Tibial artery (tissue), 4 donors: ENCODE measurements at regions not wholly inside any gene's neighbourhood (a gene's known extent, or its start where the extent isn't known, plus 50 kb on each side); places are given as distances from the start of the nearest gene placed in this dataset.
"Not testable (repeated sequence)": the region's sequence is repeated elsewhere in the genome, so short reads cannot be mapped to it uniquely, and the experiment has no call there.

Experiments used
- DNase-seq, 2 donors: peaks; one replicate each; pipeline ENCODE4 v3.0.0-alpha.2; 2019
- H3K27ac ChIP-seq, 2 donors: fragments of 200-600 bp; sonication (generic) in 1 of 2; 1 replicate in 1 of 2; 2 replicates in 1 of 2; pipeline ENCODE4 v1.5.1; 2018 to 2019; ENCODE audit warnings: mild to moderate bottlenecking in 1 of 2
- H3K27me3 ChIP-seq, 2 donors: fragments of 200-600 bp; sonication (generic) in 1 of 2; one replicate each; pipeline versions ENCODE4 v1.5.1 to v1.6.0; 2016 to 2019
- H3K36me3 ChIP-seq, 3 donors: fragments of 200-600 bp; sonication (generic) in 2 of 3; one replicate each; pipeline ENCODE4 v1.5.1; 2016 to 2019; ENCODE audit warnings: mild to moderate bottlenecking in 2 of 3
- H3K4me1 ChIP-seq, 4 donors: fragments of 200-600 bp; sonication (generic) in 2 of 4; 1 replicate in 3 of 4; 2 replicates in 1 of 4; pipeline ENCODE4 v1.5.1; 2016 to 2019
- H3K4me3 ChIP-seq, 2 donors: fragments of 200-600 bp; sonication (generic) in 1 of 2; 1 replicate in 1 of 2; 2 replicates in 1 of 2; pipeline ENCODE4 v1.5.1; 2018 to 2019; ENCODE audit warnings: mild to moderate bottlenecking in 2 of 2
- H3K9me3 ChIP-seq, 3 donors: fragments of 200-600 bp; sonication (generic) in 1 of 3; one replicate each; pipeline ENCODE4 v1.5.1; 2016 to 2019
- intact Hi-C: fragments of 100-400 bp; cut with DNase I; formaldehyde crosslinking; loops from one replicate; pipeline ENCODE4 v1.15.0; 2023; ENCODE audit warnings: low total_unique reads
- TF ChIP-seq, protein P1 (sequence below), 2 experiments: fragments of 200-600 bp in 1 of 2; fragments of 450-650 bp in 1 of 2; IDR thresholded peaks; one replicate each; pipeline ENCODE4 v1.5.1; 2017 to 2019; ENCODE audit warnings: antibody characterized with exemption in 2 of 2, mild to moderate bottlenecking in 1 of 2, moderate library complexity in 1 of 2

DNA sequence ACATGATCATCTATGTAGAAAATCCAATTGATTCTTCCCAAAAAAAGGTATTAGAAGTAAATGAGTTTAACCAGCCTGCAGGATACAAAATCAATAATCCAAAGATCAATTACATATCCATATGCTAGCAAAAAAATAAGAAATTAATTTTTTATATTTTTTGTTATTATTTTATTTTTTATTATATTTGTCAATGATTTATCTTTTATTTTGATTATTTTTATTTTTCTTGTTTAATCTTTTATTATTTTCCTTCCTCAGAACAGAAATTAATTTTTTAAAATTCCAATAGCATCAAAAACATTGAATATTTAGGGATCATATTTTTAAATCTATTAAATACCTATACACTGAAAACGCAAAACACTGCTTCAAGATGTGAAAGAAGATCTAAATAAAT is 331.2 kb downstream of the PLPP3 start:
- no peaks in the 10 kb centered on the region for H3K4me1 ChIP-seq
- no peak for DNase-seq
- intact Hi-C loops: no loop called here
- no peak overlapping the region for H3K27ac ChIP-seq
- H3K4me3 ChIP-seq: no peak overlapping the region
- no peaks in the 10 kb centered on the region for H3K27me3 ChIP-seq
- H3K9me3 ChIP-seq: no peaks in the 10 kb centered on the region
- H3K36me3 ChIP-seq: no peaks in the 10 kb centered on the region
- TF ChIP-seq, protein P1, sequence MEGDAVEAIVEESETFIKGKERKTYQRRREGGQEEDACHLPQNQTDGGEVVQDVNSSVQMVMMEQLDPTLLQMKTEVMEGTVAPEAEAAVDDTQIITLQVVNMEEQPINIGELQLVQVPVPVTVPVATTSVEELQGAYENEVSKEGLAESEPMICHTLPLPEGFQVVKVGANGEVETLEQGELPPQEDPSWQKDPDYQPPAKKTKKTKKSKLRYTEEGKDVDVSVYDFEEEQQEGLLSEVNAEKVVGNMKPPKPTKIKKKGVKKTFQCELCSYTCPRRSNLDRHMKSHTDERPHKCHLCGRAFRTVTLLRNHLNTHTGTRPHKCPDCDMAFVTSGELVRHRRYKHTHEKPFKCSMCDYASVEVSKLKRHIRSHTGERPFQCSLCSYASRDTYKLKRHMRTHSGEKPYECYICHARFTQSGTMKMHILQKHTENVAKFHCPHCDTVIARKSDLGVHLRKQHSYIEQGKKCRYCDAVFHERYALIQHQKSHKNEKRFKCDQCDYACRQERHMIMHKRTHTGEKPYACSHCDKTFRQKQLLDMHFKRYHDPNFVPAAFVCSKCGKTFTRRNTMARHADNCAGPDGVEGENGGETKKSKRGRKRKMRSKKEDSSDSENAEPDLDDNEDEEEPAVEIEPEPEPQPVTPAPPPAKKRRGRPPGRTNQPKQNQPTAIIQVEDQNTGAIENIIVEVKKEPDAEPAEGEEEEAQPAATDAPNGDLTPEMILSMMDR (IDR thresholded peaks at IDR 0.05): no peak

DNA sequence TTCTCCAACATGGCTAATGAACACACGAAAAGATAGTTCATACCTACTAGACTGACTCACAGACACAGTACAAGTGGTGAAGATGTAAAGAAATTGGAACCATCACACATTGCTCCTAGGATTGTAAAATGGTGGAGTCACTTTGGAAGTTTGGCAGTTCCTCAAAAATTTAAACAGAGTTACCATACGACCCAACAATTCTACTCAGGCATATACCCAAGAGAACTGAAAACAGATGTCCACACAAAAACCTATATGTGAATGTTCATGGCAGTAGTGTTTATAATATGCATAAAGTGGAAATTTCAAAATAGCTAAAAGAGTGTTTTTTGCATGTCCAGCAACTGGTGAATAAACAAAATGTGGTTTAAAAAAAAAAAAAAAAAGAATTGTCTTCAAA is 332.6 kb downstream of the PLPP3 start:
- H3K4me3 ChIP-seq, H3K27ac ChIP-seq, H3K9me3 ChIP-seq, H3K36me3 ChIP-seq, H3K27me3 ChIP-seq, H3K4me1 ChIP-seq, intact Hi-C loops, DNase-seq: not testable (repeated sequence)

DNA sequence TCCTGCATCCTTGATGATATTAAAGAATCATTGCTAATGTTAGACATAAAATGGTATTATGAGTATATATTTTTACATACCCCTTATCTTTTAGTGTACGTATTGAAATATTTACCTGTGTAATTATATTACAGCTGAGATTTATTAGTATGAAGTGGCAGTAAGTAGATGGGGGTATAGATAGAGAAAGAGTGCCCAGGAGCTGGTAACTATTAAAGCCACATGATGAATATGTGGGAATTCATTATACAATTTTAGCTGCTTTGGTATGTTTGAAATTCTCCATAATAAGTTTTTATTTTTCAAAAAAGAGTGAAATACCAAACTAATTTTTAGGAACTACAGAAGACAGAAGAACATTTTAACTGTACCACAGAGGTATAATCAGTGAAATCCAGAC is 339.0 kb downstream of the PLPP3 start:
- H3K36me3 ChIP-seq: no peaks in the 10 kb centered on the region
- TF ChIP-seq, protein P1 (IDR thresholded peaks at IDR 0.05): no peak
- DNase-seq: no peak
- intact Hi-C loops: no loop called here
- no peaks in the 10 kb centered on the region for H3K4me1 ChIP-seq
- peaks cover 0 to 5% (median 0%) of the 10 kb centered on the region in 3 donors for H3K9me3 ChIP-seq
- H3K4me3 ChIP-seq: no peak overlapping the region
- H3K27me3 ChIP-seq: no peaks in the 10 kb centered on the region
- no peak overlapping the region for H3K27ac ChIP-seq

DNA sequence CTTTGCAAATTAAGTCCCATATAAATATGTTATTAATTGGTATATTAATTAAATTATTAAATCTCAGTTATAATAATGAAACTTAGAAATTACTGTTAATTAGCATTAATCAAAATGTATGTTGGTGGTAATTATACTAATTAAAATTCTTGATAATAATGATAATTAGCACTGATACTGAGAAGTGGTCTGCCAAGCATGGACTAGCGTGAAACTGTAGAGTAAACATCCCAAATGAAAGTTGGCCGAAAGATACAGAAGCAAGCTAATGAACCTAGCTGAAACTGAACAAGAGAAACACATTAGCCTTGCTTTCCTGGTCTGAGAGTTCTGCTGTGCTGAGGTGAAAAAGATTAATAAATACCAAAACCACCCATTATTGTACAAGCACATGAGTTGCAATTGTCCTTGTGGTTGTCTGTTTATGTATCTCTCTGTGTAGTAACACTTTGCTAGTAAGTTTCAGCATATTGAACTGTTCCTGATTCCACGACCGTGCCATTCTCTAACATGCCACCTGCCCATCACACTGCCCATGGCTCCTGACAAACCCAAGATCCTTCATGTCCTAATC is 341.8 kb downstream of the PLPP3 start:
- H3K4me3 ChIP-seq: no peak overlapping the region
- no peaks in the 10 kb centered on the region for H3K36me3 ChIP-seq
- intact Hi-C loops: no loop called here
- no peaks in the 10 kb centered on the region for H3K27me3 ChIP-seq
- H3K27ac ChIP-seq: no peak overlapping the region
- no peak for DNase-seq
- peaks cover 0 to 5% (median 0%) of the 10 kb centered on the region in 3 donors for H3K9me3 ChIP-seq
- H3K4me1 ChIP-seq: no peaks in the 10 kb centered on the region
- TF ChIP-seq, protein P1 (IDR thresholded peaks at IDR 0.05): no peak

DNA sequence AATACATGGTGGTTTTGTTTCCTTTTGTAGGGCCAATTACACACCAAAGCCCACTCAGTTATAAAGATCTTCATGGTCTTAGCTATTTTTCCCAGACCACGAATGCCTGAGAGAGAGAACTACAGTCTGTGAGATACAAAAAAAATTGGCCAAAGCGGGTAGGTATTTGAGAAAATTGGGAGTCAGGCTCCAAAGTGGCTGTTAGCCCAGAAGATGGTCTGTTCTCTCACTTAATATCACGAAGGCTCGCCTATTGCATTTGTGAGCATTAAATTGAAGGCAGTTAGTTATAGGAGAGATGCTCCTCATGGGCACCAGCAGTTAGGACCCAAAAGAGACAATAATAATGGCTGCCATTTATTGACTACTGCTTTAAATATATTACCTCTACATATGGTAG is 342.7 kb downstream of the PLPP3 start:
- no peaks in the 10 kb centered on the region for H3K36me3 ChIP-seq
- DNase-seq: no peak
- H3K9me3 ChIP-seq: peaks cover 0 to 5% (median 0%) of the 10 kb centered on the region in 3 donors
- TF ChIP-seq, protein P1 (IDR thresholded peaks at IDR 0.05): no peak
- intact Hi-C loops: no loop called here
- H3K27me3 ChIP-seq: no peaks in the 10 kb centered on the region
- no peak overlapping the region for H3K27ac ChIP-seq
- H3K4me3 ChIP-seq: no peak overlapping the region
- H3K4me1 ChIP-seq: no peaks in the 10 kb centered on the region

DNA sequence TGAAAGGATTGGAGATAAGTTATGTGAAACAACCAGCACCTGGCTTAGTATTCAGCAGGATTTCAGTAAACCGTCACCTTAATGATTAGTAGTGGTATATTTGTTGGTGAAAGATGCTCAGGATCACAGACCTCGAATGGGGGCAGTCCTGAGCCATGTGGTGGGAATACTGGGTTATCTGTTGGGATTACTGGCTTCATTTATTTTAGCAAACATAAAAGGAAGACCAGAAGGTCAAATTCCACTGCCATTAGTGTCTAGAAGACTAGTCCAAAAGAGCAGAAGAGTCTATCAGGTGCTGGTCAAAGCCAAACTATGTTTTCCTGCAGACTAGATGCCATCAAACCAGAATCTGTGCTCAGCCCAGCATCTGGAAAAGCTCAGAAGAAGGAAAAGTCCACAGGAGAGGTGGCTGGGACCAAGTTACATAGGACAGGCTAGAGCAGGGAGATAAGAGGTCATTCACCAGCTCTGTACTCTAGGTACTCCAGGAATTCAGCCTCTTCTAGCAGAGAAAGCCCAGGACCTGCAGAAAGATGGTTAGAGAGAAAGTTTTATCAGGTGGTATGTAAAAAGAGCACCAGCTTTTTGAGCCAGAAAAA is 343.4 kb downstream of the PLPP3 start:
- TF ChIP-seq, protein P1 (IDR thresholded peaks at IDR 0.05): no peak
- intact Hi-C loops: no loop called here
- Histone ChIP-seq H3K4me1 (no peaks in the 10 kb centered on the region), H3K4me3 (no peak overlapping the region), H3K27me3 (no peaks in the 10 kb centered on the region), H3K9me3 (no peaks in the 10 kb centered on the region), H3K36me3 (no peaks in the 10 kb centered on the region), H3K27ac (no peak overlapping the region)
- DNase-seq: no peak
